Stimulated activated CD4-positive, alpha-beta T cell treated with anti-CD3 and anti-CD28 coated beads, Interleukin-2, amount 100 ng/mL, for 24 hours (primary cell): ENCODE measurements at regions not wholly inside any gene's neighbourhood (a gene's known extent, or its start where the extent isn't known, plus 50 kb on each side); places are given as distances from the start of the nearest gene placed in this dataset.

Experiments used
- DNase-seq, 2 donors: peaks; one replicate each; pipeline ENCODE4 v3.0.0-alpha.2; 2020

- no peak for DNase-seq
These were observed 112.8 kb downstream of the SAMD5 start for GRCh38 chr6:147621263-147621662.

- DNase-seq: no peak
These were observed 113.5 kb downstream of the SAMD5 start for GRCh38 chr6:147621961-147622360.

GRCh38 chr6:147624946-147625515 is 116.5 kb downstream of the SAMD5 start:
- DNase-seq: no peak

GRCh38 chr6:147625946-147626345 is 117.5 kb downstream of the SAMD5 start:
- DNase-seq: no peak

GRCh38 chr6:147627411-147627810 is 118.9 kb downstream of the SAMD5 start:
- no peak for DNase-seq

- DNase-seq: no peak
These were observed 124.7 kb downstream of the SAMD5 start for GRCh38 chr6:147633191-147633590.

- DNase-seq: no peak
These were observed 129.2 kb downstream of the SAMD5 start for GRCh38 chr6:147637620-147638195.

GRCh38 chr6:147639279-147639678 is 130.8 kb downstream of the SAMD5 start:
- no peak for DNase-seq

- no peak for DNase-seq
These were observed 132.1 kb downstream of the SAMD5 start for GRCh38 chr6:147640606-147641005.

- no peak for DNase-seq
These were observed 133.0 kb downstream of the SAMD5 start for GRCh38 chr6:147641511-147641910.

- no peak for DNase-seq
These were observed 134.0 kb downstream of the SAMD5 start for GRCh38 chr6:147642458-147642857.

- no peak for DNase-seq
These were observed 135.1 kb downstream of the SAMD5 start for GRCh38 chr6:147643341-147644200.

- no peak for DNase-seq
These were observed 140.4 kb downstream of the SAMD5 start for GRCh38 chr6:147648916-147649315.

GRCh38 chr6:147651249-147652063 is 143.0 kb downstream of the SAMD5 start:
- DNase-seq: no peak

GRCh38 chr6:147653631-147654030 is 145.1 kb downstream of the SAMD5 start:
- no peak for DNase-seq

- DNase-seq: no peak
These were observed 145.8 kb downstream of the SAMD5 start for GRCh38 chr6:147654103-147654845.

GRCh38 chr6:147660334-147661311 is 152.1 kb downstream of the SAMD5 start:
- no peak for DNase-seq

- no peak for DNase-seq
These were observed 154.2 kb downstream of the SAMD5 start for GRCh38 chr6:147662646-147663045.

- DNase-seq: no peak
These were observed 155.6 kb downstream of the SAMD5 start for GRCh38 chr6:147664092-147664491.

GRCh38 chr6:147666255-147666654 is 157.8 kb downstream of the SAMD5 start:
- no peak for DNase-seq

- no peak for DNase-seq
These were observed 158.6 kb downstream of the SAMD5 start for GRCh38 chr6:147667082-147667481.
